GM18519 (cell line): ENCODE measurements at regions not wholly inside any gene's neighbourhood (a gene's known extent, or its start where the extent isn't known, plus 50 kb on each side); places are given as distances from the start of the nearest gene placed in this dataset.

ENCODE experiments used
- ATAC-seq: cut with Tn5 transposase; IDR thresholded peaks from one replicate; pipeline ENCODE4 v1.9.1; 2021; ENCODE audit warnings: mild to moderate bottlenecking, moderate library complexity; ENCODE audit not compliant: unreplicated experiment, low FRiP score

DNA sequence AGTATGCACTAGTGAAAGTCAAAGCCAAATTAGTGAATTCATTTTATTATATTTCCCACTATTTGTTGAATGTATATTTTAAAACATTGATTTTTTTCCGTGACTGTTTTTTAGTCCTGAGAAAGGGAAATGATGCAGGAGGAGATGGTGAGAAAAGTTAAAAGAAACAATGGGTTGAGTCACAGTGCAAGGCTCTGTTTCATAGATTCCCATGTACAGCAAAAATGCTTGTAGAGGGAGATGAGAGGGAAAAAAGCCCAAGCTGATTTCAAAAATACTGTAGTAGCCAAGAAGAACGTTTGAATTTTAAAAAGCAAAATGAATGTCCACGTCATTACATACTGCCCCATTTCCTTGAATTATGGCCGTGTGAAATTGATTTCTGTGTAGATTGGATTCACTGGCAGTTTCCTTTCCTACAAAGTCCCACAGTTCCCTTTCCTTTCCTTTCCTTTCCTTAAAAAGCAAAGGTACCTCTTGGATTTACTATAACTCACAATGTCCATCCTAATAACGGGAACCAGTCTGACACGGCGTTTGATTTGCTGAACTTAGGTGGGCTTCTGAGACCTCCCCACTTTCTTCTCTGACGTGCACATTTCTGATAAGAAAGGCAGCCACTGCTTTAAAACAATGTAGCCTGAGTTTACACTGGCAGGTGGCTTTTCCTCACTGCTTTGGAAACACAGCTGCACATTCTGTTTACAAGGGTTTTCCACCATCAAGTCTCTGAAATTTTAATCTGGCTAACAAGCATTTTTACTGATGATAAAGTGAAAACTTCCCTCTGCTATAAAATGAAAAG, 63.7 kb downstream of the SPCS3 start:
- ATAC-seq, result no peak

DNA sequence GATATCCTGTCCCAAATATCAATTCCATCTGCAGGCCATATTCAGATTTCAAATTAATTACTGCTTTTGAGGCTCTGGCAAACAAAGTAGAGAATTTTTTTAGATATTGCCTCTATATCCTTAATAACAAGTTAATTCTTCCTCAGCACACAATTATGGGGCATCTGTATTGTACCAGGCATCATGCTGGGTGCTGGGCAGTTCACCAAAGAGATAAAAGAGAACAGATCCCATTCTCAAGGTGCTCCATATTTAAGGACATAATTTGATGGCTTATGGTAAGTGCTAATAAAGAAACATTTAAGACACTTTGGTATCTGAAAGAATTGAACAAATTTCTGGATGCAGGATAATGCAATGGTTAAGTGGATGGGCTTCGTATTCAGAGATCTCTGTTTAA, 65.8 kb downstream of the SPCS3 start:
- no peak for ATAC-seq

DNA sequence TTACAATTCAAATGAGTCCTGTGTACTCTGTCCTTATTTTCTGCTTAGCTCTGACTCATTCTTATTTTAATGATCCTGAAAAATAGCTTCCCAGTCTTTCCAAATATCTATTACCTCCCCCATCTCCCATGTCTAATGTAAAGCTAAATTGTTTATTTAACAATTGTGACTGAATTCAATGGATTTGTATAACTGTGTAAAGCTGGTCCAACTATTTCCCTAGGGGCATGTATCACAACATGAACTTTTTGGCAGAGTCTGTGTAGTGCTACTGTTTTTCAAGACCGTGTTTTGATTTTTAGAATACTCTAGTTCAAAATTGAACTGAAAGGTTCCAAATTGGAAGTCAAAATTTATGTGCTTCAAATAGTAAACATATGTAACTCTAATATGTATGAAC, 67.8 kb downstream of the SPCS3 start:
- no peak for ATAC-seq

DNA sequence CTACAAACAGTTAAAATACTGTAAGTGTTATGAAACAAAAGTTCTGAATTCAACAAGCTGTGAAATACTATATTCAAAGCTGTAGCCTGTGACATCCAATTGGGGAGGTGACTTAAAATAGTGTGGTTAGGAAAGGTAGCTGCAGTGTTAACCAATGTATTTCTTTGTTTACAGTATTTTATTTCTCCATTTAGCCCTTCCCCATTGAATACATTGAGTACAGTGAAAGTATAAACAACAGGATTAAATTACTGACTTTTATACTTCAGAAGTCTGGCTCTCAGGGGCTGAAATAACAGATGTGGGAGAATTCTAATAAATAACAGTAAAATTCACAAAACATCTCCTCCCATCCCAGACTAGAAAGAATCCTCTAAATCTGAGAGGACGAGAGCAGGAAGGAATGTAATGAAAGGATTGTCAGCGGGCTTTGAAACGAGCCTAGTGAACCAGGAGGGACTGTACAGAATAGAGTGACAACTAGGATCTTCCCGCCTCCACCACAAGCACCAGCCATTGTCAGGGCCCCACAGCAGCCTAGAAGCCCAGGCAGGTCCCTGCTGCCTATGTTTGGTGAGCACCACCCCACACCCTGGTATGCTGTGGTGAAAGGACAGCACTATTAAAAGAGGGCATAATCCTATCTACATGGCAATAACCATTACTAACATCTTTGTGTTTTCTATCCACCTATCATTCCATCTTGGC, 73.7 kb downstream of the SPCS3 start:
- ATAC-seq, result no peak

DNA sequence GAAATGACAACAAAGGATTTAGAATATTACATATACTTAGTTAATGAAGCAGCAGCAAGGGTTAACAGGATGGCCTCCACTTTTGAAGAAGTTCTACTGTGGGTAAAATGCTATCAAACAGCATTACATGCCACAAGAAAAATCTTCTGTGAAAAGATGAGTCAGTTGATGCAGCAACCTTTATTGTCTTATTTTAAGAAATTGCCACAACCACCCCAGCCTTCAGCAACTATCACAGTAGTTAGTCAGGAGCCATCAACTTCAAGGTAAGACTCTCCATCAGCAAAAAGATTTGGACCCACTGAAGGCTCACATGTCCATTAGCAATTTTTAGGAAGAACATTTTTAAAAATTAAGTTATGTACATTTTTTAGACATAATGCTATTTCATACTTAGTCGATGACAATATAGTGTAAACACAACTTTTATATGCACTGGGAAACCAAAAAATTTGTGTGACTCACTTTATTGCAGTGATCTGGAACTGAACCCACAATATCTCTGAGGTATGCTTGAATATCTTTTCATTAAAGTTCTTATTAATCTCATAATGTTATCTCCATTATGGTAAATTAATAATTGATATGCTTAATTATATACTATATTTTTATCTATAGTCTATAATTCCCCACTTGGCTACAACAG, 81.2 kb downstream of the SPCS3 start:
- no peak for ATAC-seq

DNA sequence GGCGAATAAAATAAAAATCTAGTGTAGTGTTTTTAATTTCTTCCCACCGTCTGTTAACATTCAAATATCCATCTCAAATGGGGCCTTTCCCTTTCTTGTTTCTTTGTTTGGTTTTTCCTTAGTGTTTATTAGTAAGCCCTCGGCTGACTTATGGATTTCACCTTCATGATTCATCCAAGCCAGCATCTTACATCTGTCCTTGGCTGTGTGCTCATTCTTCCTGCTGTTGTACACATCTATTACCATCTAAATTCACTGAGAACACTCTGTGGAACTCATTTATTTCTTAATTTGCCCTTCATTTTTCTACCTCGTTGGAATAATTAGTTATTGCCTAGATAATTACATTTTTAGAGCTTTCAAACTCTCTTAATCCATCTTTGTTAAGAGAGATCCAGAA, 84.9 kb downstream of the SPCS3 start:
- no peak for ATAC-seq

DNA sequence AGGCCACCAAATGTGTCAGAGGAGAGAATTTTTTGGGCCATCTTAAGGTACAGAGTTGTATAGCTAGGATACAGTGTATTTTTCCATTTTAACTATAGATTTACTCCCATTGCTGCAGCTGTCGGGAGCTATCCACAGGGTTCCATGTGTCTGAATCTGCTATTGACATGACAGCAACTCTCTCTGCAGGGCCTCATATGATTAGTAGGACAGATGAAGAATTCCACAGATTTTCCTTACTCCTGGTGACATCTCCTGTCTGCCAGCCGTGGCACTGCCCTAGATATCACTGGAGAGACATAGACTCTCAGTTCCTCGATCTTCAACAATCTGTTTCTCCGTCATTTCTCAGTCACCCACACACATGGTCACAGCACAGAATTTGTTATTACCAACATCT, 86.5 kb downstream of the SPCS3 start:
- ATAC-seq, result no peak

DNA sequence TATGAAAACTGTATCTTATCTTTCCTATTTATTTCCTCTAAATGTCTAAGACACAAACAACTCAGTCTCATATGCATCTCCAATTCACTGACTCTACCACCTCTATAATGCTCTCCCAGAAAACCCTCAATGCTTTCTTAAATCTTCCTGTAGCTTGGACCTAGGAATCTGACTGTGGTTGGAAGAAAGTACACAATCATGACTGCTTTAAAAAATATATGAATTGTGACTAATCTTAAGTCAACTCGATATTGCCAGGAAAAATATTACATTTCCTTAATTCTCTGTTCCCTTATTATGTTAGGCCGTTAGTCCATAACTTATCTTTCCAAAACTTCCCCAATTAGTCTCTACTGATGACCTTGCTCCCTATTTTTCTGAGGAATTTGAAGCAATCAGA, 87.0 kb downstream of the SPCS3 start:
- ATAC-seq, result no peak

DNA sequence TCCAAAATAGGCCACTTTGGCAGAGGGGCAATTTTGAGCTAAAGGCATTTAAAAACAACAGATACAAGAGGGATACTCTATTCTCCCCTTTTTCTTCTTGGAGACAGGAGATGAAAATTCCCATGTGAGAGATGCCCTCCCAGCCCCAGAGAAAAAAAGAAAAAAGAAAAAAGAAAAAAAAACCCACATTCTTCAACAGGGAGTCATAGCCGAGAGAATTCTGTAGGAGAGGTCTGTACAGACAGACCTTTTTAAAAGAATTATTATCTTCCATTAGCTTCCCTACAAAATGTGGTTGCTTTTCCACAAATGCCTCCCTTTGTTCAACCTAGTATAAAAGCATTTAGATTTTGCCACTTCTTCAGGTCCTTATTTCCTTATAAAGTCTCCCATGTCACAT, 89.9 kb downstream of the SPCS3 start:
- no peak for ATAC-seq

DNA sequence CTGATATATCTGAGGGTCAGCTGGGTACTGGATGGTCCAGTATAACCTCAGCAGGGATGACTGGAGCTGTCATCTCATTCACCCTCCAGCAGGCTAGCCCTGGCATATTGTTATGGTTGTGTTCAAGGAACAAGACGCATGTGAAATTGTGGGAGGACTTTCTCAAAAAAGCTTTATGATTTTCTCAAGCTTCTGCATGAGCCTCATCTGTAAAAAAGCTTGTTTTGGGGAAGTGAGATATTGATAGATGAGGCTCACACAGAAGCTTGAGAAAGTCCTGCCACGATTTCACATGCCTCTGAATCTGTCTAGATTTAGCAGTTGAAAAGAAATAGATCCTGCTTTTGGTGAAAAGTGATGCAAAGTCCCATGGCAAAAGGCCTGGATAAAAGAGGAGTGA, 93.4 kb downstream of the SPCS3 start:
- peak; percentile 83 for ATAC-seq

DNA sequence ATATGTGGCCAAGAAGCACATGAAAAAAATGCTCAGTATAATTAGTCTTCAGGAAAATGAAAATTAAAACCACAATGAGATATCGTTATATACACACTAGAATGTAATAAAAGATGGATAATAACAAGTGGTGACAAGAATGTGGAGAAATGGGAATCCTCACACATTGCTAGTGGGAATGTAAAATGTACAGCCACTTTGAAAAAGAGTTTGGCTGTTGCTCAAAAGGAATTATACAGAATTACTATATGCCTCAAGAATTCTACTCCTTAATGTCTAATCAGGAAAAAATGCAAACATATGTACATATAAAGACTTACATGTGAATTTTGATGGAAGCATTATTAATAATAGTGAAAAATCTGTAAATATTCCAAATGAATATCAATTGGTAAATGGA, 102.2 kb downstream of the SPCS3 start:
- no peak for ATAC-seq

DNA sequence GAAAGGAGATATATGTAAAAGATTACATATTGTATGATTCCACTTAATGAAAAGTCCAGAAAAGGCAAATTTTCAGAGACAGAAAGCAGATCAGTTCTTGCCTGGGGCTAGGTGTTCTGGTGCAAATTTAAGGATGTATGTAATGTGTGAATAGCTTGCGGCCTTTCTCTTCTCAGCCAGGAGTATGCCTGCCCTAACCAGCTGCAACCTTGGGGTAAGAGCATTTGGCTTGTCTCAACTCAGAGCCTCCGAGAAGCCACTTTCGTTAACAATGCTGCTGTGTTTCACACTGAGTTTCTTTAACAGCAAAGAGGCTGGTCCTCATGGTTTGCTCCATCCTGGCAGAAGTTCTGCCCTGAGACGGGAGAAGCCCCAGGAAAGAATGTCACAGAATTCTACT, 102.7 kb downstream of the SPCS3 start:
- ATAC-seq, result no peak

DNA sequence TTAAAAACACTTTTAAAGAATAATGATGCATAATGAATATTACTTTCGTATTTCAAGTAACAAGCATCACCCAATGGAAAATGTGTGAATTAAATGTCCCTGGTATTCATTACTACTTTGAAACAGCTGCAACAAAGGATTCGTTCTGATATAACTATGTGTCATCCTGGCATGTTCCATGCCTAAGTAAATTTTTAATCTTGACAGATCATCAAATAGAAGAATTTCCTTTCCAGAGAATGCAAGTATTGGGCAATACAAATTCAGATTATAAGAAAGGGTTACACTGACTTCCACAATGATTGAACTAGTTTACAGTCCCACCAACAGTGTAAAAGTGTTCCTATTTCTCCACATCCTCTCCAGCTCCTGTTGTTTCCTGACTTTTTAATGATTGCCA, 105.3 kb downstream of the SPCS3 start:
- no peak for ATAC-seq

DNA sequence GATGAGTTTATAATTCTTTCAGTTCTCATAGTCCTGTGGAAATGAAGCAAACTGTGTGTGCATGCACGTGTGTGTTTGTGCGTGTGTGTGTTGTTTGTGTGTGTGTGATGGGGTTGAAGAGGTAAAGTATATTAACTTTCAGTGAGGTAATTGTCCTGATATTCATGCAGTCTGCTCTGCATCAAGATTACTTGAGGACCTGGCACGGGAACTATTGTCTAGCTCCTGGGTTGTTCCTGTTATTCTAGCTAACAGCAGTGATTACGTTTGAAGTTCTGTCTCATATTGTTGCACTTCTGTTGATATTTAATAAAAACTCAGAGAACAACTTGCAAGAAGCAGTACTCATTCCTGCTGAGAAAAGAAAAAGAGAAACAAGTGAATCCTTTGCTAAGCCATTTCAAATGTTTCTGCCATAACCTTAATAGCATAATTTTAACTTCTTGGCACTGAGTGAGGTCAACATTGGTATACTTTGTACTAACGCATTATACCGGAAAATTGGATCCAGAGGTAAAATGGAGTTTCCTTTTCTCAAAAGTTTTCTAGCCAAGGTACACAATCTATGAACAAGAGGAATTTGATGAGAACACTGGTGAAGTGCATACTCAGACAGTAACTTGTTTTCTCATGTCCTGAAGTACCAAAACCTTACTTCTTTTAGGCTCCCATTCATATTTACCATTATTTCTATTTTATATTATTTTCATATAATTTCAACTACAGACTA, 113.2 kb downstream of the SPCS3 start:
- ATAC-seq, result no peak

DNA sequence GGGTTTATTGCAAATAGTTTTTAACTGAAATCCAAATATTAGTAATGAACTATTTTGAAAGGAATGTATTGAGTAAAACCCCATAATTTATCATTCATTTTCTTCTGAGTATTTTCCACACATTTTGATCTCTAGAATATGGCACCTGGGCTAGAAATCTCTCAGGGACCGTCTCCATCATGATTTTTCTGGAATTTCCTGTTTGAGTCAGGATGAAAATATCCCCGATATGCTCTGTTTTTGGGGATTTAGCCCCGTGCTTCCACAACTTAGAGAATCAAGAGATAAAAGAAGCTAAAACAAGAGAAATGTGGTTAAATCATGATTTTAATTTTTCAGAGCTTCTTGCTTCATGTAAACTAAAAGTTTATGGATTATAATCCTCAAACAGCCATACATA, 114.2 kb downstream of the SPCS3 start:
- no peak for ATAC-seq

DNA sequence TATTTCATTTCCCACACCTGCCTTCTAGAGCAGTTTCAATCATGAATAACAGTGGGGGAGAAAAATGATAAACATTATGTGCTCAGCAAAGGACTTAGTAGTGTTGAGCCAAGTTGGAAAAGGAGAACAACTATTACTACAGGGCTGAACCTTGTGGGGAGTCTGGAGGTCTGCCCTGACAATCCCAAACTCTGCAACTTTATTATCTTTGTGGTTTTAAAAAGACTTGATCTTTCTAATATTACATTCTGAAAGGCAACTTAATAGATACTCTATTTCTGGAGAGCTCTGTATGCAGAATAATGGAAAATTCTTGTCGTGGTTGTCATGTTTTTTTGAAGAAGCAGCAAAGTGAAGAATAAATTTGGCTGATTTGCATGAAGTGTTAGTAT, 116.1 kb downstream of the SPCS3 start:
- no peak for ATAC-seq

DNA sequence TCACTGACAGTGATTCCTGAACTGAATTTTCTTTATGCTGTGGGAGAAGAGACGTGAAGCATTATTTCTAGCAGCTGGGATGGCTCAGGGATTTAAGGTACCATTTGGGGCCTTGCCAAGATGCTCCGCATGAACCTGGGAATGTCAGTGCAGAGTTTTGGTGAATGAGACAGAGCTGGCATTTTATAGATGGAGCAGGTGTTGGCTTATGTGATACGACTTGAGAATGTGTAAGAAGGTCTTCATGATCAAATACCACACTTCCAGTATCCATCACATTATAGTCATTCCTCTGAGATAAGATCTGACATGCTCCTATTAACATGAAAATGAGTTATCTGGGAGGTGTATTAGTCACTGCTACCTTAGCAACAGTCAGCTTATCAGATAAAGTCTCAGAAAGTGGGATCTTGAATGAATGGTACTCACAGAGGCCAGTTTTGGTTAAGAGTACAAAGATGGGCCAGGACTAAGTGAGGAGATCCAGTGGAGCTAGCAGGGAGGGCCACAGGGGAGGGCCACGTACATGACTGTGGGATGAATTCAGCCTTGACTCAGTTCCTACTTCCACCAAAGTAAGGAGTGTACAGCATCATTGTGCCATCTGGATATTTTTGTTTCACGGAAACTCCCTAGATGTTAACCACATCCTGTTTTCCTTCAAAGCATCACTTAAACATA, 116.7 kb downstream of the SPCS3 start:
- ATAC-seq, result no peak

DNA sequence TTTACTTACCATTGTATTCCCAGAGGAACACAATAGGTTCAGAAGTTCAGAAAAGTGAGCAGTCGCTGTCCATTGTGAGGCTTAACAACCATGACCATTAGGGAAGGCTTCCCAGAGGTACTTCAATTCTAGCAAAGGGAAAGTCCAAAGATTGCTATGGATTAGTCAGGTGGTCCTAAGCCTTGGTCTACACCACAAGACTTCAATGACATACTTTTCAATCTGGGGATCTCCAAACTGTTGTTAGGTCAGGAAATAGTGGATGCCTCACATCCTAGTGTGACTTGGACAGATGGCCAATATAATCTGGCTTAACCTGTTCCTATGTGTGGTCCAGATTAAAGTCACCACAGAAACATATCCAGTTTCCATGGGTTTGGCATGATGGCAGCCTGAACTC, 118.0 kb downstream of the SPCS3 start:
- no peak for ATAC-seq

DNA sequence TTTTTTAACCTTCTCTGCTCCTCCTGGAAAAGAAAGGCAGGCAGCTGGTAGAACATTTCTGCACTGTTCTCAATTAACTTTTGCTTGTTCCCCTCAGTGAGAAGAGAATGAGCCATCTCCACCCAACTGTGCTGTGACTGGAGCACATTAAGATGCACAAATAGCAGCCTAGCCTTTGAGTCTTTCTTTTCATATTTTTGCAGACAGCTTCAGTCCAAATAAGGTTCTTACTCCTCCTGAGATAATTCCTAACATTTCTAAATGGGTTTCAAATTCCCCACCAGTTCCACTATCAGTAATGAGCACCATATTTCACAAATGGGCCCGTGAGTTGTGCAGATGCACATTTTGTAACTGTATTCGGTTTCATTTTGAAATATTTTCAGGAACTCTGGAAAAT, 118.6 kb downstream of the SPCS3 start:
- no peak for ATAC-seq

DNA sequence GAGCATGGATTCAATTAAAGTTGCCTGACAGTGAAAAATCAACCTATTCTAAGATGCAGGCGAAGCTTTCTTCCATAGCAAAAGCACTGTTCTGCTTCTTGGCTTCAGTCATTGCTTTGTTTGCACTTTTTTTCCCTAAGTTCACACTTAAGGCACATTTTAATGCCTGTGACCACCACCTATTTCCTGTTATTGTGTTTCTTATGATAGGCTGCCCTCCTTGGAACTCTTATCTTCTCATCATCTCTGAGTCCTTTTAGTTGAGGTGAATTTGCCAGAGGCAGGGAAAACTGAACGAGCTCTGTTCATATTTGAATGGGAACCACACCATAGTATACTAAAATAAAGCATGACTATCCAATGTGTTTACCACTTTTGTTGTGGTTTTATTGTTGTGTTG, 119.8 kb downstream of the SPCS3 start:
- ATAC-seq, result no peak

DNA sequence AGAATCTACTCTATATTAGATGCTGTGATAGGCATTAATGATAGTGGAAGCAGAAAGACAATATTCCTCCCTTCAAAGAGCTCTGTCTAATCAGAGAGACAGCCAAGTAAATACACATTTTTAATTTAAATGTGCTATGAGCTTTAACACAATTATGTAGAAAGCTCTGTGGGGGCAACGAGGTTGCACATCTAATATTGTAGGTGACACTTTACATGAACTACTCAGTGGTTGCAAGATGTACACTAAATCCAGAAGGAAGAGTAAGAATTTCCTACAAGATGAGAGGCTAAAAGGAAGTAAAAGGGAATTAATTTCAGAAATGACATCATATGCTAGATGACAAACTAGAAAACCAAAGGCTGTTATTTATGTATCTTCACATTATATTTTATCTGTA, 120.9 kb downstream of the SPCS3 start:
- ATAC-seq, result no peak
